SK-N-SH treated with all-trans-retinoic acid at 6 μM for 48 hours (cell line): ENCODE measurements at regions not wholly inside any gene's neighbourhood (a gene's known extent, or its start where the extent isn't known, plus 50 kb on each side); places are given as distances from the start of the nearest gene placed in this dataset.

ENCODE experiments used
- ATAC-seq: fragments of 200-7000 bp; cut with Tn5 transposase; 3 replicates; pipeline ENCODE4 v1.9.1; 2020; ENCODE audit warnings: mild to moderate bottlenecking, moderate library complexity
- BACH2 ChIP-seq: fragments of 250-450 bp; sonication (Bioruptor Pico); IDR thresholded peaks from 2 replicates; pipeline ENCODE4 v1.9.0; 2021; ENCODE audit warnings: mild to moderate bottlenecking, borderline replicate concordance
- CREB5 ChIP-seq: fragments of 250-450 bp; sonication (Bioruptor Pico); IDR thresholded peaks from 2 replicates; pipeline ENCODE4 v1.5.1; 2020; ENCODE audit warnings: low read depth, mild to moderate bottlenecking, moderate library complexity
- CSDC2 ChIP-seq: fragments of 250-450 bp; sonication (Bioruptor Pico); IDR thresholded peaks from 2 replicates; pipeline ENCODE4 v1.5.0; 2020; ENCODE audit warnings: mild to moderate bottlenecking, moderate library complexity
- CSRNP3 ChIP-seq: fragments of 250-450 bp; sonication (Bioruptor Pico); IDR thresholded peaks from 2 replicates; pipeline ENCODE4 v1.5.1; 2021; ENCODE audit warnings: mild to moderate bottlenecking, moderate library complexity
- ESRRG ChIP-seq: fragments of 250-450 bp; sonication (Bioruptor Pico); IDR thresholded peaks from 2 replicates; pipeline ENCODE4 v1.6.1; 2021; ENCODE audit warnings: mild to moderate bottlenecking
- GLIS3 ChIP-seq: fragments of 250-450 bp; sonication (Bioruptor Pico); IDR thresholded peaks from 2 replicates; pipeline ENCODE4 v1.5.0; 2020; ENCODE audit warnings: mild to moderate bottlenecking, moderate library complexity
- ISL1 ChIP-seq: fragments of 250-450 bp; sonication (Bioruptor Pico); IDR thresholded peaks from 2 replicates; pipeline ENCODE4 v2.1.2; 2022; ENCODE audit warnings: mild to moderate bottlenecking, moderate library complexity
- OSR1 ChIP-seq: fragments of 250-450 bp; sonication (Bioruptor Pico); IDR thresholded peaks from 2 replicates; pipeline ENCODE4 v1.8.0; 2022; ENCODE audit warnings: moderate library complexity, mild to moderate bottlenecking, inconsistent platforms
- PATZ1 ChIP-seq: fragments of 250-450 bp; sonication (Bioruptor Pico); IDR thresholded peaks from 2 replicates; pipeline ENCODE4 v1.8.0; 2020; ENCODE audit warnings: mild to moderate bottlenecking, moderate library complexity, borderline replicate concordance
- POU6F1 ChIP-seq: fragments of 250-450 bp; sonication (Bioruptor Pico); IDR thresholded peaks from 2 replicates; pipeline ENCODE4 v1.8.0; 2021; ENCODE audit warnings: low read depth, mild to moderate bottlenecking, moderate library complexity, borderline replicate concordance
- RARB ChIP-seq: fragments of 250-450 bp; sonication (Bioruptor Pico); IDR thresholded peaks from 2 replicates; pipeline ENCODE4 v1.8.0; 2021; ENCODE audit warnings: mild to moderate bottlenecking, moderate library complexity
- SNAI2 ChIP-seq: fragments of 250-450 bp; sonication (Bioruptor Pico); IDR thresholded peaks from 2 replicates; pipeline ENCODE4 v1.5.0; 2020; ENCODE audit warnings: mild to moderate bottlenecking, moderate library complexity
- TCF4 ChIP-seq: fragments of 250-450 bp; sonication (Bioruptor Pico); IDR thresholded peaks from 2 replicates; pipeline ENCODE4 v1.8.0; 2021; ENCODE audit warnings: mild to moderate bottlenecking, moderate library complexity, borderline replicate concordance
- TOX ChIP-seq: fragments of 250-450 bp; sonication (Bioruptor Pico); IDR thresholded peaks from 2 replicates; pipeline ENCODE4 v1.8.0; 2021; ENCODE audit warnings: mild to moderate bottlenecking, moderate library complexity, borderline replicate concordance
- ZC3H10 ChIP-seq: fragments of 250-450 bp; sonication (Bioruptor Pico); IDR thresholded peaks from 2 replicates; pipeline ENCODE4 v1.5.1; 2021; ENCODE audit warnings: mild to moderate bottlenecking, moderate library complexity
- ZFP3 ChIP-seq: fragments of 250-450 bp; sonication (Bioruptor Pico); IDR thresholded peaks from 2 replicates; pipeline ENCODE4 v1.5.0; 2020; ENCODE audit warnings: mild to moderate bottlenecking, moderate library complexity
- ZFP30 ChIP-seq: fragments of 450-650 bp; formaldehyde crosslinking; IDR thresholded peaks from 2 replicates; pipeline ENCODE4 v1.5.0; 2022; ENCODE audit warnings: mild to moderate bottlenecking, moderate library complexity
- ZNF70 ChIP-seq: fragments of 450-650 bp; formaldehyde crosslinking; IDR thresholded peaks from 2 replicates; pipeline ENCODE4 v1.5.0; 2020; ENCODE audit warnings: mild to moderate bottlenecking, moderate library complexity
- ZNF8 ChIP-seq: fragments of 450-650 bp; formaldehyde crosslinking; IDR thresholded peaks from 2 replicates; pipeline ENCODE4 v1.5.0; 2020; ENCODE audit warnings: mild to moderate bottlenecking, moderate library complexity

GRCh38 chr2:5215989-5216607, 476.1 kb upstream of the SOX11 start (continued):
- no peak for TF ChIP-seq POU6F1 (CRISPR knock-in tag)
- no peak for TF ChIP-seq BACH2 (CRISPR knock-in tag)
- TF ChIP-seq ZC3H10 (CRISPR knock-in tag), result no peak
- no peak for TF ChIP-seq ESRRG (CRISPR knock-in tag)

- TF ChIP-seq ESRRG (CRISPR knock-in tag), result no peak
- no peak for TF ChIP-seq SNAI2 (CRISPR knock-in tag)
- no peak for TF ChIP-seq CSRNP3 (CRISPR knock-in tag)
- TF ChIP-seq ZFP3 (CRISPR knock-in tag), result no peak
- no peak for TF ChIP-seq RARB (CRISPR knock-in tag)
- TF ChIP-seq ZNF8, result no peak
- no peak for TF ChIP-seq TCF4 (CRISPR knock-in tag)
- TF ChIP-seq CREB5 (CRISPR knock-in tag), result no peak
- no peak for TF ChIP-seq POU6F1 (CRISPR knock-in tag)
- TF ChIP-seq TOX (CRISPR knock-in tag), result no peak
- no peak for TF ChIP-seq ZNF70 (CRISPR knock-in tag)
- no peak for TF ChIP-seq GLIS3 (CRISPR knock-in tag)
- no peak for TF ChIP-seq ISL1 (CRISPR knock-in tag)
- TF ChIP-seq BACH2 (CRISPR knock-in tag), result no peak
- no peak for ATAC-seq
Observed at GRCh38 chr2:5227062-5227699, 465.0 kb upstream of the SOX11 start.

GRCh38 chr2:5229574-5229973, 462.6 kb upstream of the SOX11 start:
- TF ChIP-seq BACH2 (CRISPR knock-in tag) (no peak), ZFP30 (CRISPR knock-in tag) (no peak), POU6F1 (CRISPR knock-in tag) (no peak), TCF4 (CRISPR knock-in tag) (no peak), ESRRG (CRISPR knock-in tag) (no peak)
- TF ChIP-seq, all 23 proteins: peak for 0
- no peak for ATAC-seq

GRCh38 chr2:5230444-5230843, 461.7 kb upstream of the SOX11 start:
- TF ChIP-seq BACH2 (CRISPR knock-in tag), result no peak
- no peak for TF ChIP-seq OSR1
- no peak for TF ChIP-seq PATZ1
- no peak for TF ChIP-seq ESRRG (CRISPR knock-in tag)
- TF ChIP-seq SNAI2 (CRISPR knock-in tag), result no peak
- no peak for TF ChIP-seq POU6F1 (CRISPR knock-in tag)
- no peak for TF ChIP-seq CSDC2 (CRISPR knock-in tag)
- TF ChIP-seq, all 23 proteins: peak for 0
- no peak for ATAC-seq
